ENCODE measurements at regions not wholly inside any gene's neighbourhood (a gene's known extent, or its start where the extent isn't known, plus 50 kb on each side); places are given as distances from the start of the nearest gene placed in this dataset.
"Not testable (repeated sequence)": the region's sequence is repeated elsewhere in the genome, so short reads cannot be mapped to it uniquely, and the experiment has no call there.

DNA sequence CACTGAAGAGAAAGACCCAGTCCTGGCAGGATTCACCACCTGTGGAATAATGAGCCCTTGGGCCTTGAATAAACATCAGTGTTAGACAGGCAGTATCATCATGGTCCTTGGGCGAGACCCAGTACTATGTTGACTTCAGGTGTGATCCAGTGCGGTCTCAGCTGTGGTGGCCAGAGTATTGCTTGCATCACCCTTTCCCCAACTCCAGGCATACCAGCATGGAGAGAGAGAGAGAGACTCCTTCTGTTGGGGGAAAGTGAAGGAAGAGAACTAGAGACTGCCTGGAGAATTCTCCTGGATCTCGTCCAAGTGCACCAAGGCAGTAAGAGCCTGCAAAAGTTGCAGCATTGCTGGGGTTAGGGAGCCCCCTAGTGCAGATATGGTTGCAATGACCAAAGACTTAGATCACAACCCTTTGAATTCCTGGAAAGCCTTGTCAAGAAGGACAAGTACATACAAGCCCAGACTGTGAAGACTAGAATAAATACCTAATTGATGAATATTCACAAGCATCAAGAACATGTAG is 61.1 kb upstream of the VAMP7 start:
- TF ChIP-seq, protein P1, sequence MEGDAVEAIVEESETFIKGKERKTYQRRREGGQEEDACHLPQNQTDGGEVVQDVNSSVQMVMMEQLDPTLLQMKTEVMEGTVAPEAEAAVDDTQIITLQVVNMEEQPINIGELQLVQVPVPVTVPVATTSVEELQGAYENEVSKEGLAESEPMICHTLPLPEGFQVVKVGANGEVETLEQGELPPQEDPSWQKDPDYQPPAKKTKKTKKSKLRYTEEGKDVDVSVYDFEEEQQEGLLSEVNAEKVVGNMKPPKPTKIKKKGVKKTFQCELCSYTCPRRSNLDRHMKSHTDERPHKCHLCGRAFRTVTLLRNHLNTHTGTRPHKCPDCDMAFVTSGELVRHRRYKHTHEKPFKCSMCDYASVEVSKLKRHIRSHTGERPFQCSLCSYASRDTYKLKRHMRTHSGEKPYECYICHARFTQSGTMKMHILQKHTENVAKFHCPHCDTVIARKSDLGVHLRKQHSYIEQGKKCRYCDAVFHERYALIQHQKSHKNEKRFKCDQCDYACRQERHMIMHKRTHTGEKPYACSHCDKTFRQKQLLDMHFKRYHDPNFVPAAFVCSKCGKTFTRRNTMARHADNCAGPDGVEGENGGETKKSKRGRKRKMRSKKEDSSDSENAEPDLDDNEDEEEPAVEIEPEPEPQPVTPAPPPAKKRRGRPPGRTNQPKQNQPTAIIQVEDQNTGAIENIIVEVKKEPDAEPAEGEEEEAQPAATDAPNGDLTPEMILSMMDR (IDR thresholded peaks at IDR 0.05; ENCODE audit: insufficient read depth, low read depth, low read length) = peak; percentile 68
- peak; percentile 82 for DNase-seq (ENCODE audit: low read depth)
- H3K4me3 ChIP-seq (ENCODE audit: low read depth, low read length) = no peak overlapping the region

DNA sequence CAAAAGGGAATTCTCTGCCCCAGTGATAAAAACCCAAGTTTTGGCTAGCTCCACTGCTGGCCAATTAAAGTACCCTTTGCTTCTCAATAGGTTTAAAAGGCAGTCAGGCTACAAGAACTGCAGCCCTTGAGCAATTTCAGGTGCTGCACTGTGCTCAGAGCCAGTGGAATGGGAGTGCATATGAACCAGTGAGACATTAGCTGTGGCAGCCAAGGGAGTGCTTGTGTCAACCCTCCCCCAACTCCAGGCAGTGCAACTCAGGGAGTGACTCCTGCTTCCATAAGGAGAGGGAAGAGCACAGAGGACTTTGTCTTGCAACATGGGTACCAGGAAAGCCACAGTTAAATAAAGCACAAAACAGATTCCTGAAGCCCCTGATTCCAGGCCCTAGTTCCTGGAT is 61.6 kb upstream of the VAMP7 start:
- TF ChIP-seq, protein P1 (IDR thresholded peaks at IDR 0.05; ENCODE audit: insufficient read depth, low read depth, low read length) = no peak
- DNase-seq (ENCODE audit: low read depth) = no peak

DNA sequence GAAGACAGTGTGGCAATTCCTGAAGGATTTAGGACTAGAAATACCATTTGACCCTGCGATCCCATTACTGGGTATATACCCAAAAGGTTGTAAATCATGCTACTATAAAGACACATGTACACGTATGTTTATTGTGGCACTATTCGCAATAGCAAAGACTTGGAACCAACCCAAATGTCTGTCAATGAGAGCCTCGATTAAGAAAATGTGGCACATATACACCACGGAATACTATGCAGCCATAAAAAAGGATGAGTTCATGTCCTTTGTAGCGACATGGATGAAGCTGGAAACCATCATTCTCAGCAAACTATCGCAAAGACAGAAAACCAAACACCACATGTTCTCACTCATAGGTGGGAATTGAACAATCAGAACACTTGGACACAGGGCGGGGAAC is 66.8 kb upstream of the VAMP7 start:
- H3K4me3 ChIP-seq (ENCODE audit: low read depth, low read length); DNase-seq (ENCODE audit: low read depth): not testable (repeated sequence)

More for the DNA sequence above, 61.6 kb upstream of the VAMP7 start:
- no peak overlapping the region for H3K4me3 ChIP-seq (ENCODE audit: low read depth, low read length)

DNA sequence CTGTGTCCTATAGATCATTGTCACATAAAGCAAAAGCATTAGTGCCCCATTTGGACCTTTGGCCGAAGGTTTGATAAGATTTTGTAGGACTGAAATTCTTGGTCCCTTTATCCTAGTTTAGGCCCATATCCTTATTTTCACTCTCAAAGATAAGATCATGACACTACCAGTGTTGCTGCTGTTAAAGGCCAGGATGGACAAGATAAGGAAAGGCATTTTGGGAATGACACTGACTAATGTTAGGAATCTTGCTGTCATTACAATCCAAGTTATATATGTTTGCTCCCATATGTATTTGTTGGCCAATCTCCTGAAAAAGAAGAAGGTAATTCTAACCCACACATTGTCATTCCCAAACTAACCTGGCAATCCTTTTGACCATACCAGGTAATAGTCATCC is 101.3 kb upstream of the VAMP7 start:
- TF ChIP-seq, protein P1 (IDR thresholded peaks at IDR 0.05; ENCODE audit: insufficient read depth, low read depth, low read length) = no peak

DNA sequence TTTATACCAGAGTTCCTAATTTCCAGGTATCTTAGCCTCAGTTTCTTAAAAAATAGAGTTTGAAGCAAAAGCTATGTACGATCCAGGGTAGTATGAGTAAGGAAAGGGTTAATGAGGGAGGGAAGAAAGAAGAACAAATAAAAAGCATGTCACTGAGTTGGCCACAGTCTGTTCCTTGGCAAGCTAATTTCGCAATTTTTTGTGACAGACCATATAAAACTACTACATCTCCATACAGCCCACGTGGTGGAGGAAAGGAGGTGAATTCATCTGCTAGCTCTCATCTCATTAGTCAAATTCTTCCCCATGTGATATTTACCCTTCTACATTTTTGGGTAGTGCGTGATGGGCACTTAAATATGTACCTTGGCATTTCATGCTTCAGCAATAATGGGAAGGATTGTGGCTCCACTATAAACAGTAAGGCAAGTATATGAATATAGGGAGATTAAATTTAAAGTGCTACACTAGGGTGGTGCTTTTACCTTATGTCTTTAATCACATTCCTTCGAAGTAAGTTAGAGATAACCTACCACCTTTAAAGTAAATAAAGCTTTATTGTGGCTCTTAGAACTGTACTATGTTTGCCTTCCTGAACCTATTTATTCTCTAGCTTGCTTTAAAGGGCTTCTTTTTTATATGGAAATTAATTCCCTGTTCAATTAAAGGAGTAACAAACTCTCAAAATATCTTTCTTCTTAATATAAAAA is 102.1 kb upstream of the VAMP7 start:
- TF ChIP-seq, protein P1 (IDR thresholded peaks at IDR 0.05; ENCODE audit: insufficient read depth, low read depth, low read length) = no peak
- no peak overlapping the region for H3K4me3 ChIP-seq (ENCODE audit: low read depth, low read length)
- no peak for DNase-seq (ENCODE audit: low read depth)

More for the DNA sequence above, 101.3 kb upstream of the VAMP7 start:
- no peak overlapping the region for H3K4me3 ChIP-seq (ENCODE audit: low read depth, low read length)
- DNase-seq (ENCODE audit: low read depth) = no peak

DNA sequence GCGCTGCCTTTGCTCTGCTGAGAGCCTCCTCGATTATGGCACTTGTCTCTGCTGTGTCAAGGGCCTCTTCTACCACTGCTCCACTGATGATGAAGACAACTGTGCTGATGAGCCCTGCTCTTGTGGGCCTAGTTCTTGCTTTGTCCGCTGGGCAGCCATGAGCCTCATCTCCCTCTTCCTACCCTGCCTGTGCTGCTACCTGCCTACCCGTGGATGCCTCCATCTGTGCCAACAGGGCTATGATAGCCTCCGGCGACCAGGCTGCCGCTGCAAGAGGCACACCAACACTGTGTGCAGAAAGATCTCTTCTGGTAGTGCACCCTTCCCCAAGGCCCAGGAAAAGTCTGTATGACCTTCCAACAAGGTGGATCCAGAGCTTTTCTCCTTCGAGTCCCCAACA is 106.8 kb upstream of the VAMP7 start:
- TF ChIP-seq, protein P1 (IDR thresholded peaks at IDR 0.05; ENCODE audit: insufficient read depth, low read depth, low read length) = no peak
- H3K4me3 ChIP-seq (ENCODE audit: low read depth, low read length) = no peak overlapping the region
- DNase-seq (ENCODE audit: low read depth) = no peak

DNA sequence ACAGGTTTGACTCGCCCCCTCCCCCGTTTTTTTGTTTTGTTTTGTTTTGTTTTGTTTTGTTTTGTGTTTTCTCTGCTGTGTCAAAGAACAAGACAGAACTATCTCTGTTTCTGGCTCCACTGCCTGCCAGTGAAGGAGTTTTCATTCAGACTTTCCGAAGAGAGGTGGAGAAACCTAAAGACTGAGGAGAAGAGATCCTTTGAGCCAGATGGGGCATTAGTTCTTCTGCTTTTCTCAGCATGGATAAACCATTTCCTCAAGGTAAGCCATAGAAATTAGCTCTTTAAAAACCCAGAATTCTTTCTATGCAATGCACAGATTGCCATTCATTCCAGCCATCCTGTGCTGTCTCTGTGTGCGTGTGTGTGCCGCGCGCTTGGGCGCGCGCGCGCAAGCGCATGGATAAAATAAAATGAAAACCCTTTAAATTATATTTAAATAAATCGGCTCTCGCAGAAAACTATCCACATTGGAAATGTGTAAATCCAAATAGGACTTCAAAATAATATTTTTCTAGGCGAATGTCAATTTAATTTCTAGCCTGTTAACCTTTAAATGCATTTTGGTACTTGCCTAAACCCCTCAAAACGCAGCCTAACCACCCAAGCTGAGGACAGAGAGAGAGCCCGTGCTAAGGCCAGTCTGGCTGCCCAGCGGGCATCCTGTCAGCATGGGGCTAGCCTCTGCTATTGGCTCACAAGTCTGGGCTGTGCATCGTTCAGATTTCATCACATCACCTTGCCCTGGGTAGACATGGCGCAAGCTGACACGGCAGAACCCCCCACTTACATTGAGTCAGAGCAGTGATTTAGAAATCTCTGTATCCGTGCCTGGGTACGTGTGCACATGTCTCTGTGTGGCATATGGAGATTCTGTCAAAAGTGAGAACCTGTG is 113.0 kb upstream of the VAMP7 start:
- TF ChIP-seq, protein P1 (IDR thresholded peaks at IDR 0.05; ENCODE audit: insufficient read depth, low read depth, low read length) = no peak
- peak; percentile 42 for DNase-seq (ENCODE audit: low read depth)
- peak overlapping the region; percentile 56 for H3K4me3 ChIP-seq (ENCODE audit: low read depth, low read length)
